Fibroblast of skin of scalp (primary cell): ENCODE measurements at regions not wholly inside any gene's neighbourhood (a gene's known extent, or its start where the extent isn't known, plus 50 kb on each side); places are given as distances from the start of the nearest gene placed in this dataset.

ENCODE experiments used
- DNase-seq: peaks from one replicate; pipeline ENCODE4 v3.0.0-alpha.2; 2013

DNA sequence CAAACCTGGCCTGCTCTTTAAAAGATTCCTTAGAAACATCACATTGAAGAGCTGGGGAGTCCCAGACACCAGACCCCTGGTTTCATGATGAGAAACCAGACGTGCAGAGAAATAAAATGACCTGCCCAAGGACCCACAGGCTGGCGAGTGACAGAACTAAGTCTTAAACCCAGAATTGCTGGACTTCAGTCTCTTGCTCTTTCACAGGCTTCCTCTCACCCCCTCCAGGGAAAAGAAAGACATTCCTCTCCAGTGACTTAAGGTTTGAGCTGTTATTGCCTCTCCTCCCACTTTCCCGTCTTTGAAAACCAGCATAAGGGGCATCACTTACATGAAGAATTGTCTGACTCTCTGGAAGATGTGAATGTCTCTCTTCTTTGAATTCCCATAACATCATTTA, 535.2 kb downstream of the IRX1 start:
- DNase-seq, result peak; percentile 59

DNA sequence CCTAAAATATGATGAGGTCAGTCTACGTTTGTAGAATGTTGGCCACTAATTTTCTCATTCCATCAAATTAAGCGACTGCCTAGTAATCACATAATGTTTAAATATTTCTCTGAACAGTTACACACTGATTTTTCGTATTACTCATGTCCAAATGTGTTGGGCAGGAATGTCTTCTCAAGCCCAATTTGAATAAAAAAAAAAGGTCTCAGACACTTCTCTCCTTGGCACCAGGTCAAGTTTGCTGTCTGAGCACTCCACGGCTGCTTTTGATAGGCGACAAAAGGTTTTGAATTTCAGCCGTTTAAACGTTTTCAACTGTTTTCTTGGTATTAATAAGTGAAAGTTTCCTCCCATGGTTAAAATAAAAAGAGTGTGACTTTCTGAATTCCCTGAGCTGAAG, 542.1 kb downstream of the IRX1 start:
- DNase-seq, result peak; percentile 61

- DNase-seq, result peak; percentile 11
Observed at GRCh38 chr5:4142842-4143241, 547.2 kb downstream of the IRX1 start.

DNA sequence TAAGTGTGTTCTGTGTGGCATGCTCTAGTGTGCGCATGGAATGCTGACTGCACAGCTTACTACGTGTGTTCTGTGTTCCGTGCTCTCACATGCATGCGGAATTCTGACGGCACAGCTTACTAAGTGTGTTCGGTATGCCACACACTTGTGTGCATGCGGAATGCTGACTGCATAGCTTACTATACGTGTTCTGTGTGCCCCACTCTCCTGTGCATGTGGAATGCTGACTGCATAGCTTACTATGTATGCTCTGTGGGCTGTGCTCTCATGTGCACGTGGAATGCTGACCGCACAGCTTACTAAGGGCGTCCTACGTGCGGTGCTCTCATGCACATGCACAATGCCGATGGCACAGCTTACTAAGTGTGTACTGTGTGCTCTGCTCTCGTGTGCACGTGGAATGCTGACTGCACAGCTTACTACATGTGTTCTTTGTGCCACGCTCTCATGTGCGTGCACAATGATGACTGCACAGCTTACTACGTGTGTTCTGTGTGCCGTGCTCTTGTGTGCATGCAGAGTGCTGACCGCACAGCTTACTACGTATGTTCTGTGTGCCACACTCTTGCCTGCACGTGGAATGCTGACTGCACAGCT, 548.9 kb downstream of the IRX1 start:
- DNase-seq, result peak; percentile 39

DNA sequence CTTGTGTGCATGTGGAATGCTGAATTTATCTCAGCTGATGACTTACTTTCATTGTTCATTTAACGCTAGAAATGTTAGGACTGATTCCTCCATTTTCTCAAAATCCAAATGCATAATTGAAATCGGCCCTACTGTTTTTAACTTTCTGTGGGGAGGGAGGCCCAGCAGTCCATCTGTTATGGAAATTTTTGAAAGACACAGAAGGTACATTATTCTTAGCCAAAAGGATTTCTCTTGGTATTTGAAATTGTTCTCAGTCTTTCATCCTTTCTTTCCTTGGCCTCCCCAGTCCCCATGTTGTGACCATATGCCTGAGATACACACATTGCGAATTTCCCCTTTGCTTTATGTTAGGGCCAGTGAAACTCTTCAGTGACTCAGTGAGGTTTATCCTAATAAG, 549.9 kb downstream of the IRX1 start:
- DNase-seq, result no peak

GRCh38 chr5:4148009-4148408, 552.4 kb downstream of the IRX1 start:
- DNase-seq, result no peak

DNA sequence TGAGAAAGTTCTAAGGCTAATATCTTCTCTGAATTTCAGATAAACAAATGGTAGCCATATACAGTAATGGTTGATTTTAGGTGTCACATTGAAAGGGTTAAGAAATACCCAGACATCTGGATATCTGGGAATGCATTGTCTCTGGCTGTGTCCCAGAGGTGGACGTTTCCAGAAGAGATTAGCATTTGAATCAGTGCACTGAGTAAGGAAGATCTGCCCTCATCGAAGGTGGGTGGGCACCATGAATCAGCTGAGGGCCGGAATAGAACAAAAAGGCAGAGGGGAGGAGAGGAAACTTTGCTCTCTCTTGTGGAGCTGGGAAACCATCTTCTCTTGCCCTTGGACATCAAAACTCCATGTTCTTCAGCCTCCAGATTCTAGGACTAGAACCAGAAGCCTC, 554.4 kb downstream of the IRX1 start:
- DNase-seq, result no peak

DNA sequence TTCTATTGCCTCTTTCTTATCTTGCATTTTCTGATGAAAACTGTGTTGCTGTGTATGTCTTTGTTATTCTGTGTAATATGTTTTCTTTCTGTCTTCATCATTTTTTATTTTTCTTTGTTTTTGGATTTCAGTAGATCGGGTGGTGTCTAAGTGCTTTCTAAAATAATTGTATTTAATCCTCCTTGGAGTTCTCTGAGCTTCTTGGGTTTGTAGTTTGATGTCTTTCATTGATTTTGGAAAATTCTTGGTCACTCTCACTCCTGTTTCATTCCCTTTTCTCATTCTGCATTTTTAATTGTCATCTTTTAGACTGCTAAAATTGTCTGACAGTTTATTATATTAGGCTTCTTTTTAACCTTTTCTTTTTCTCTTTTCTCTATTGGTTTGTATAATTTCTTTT, 560.5 kb downstream of the IRX1 start:
- no peak for DNase-seq

- DNase-seq, result no peak
Observed at GRCh38 chr5:4156889-4157288, 561.3 kb downstream of the IRX1 start.

- no peak for DNase-seq
Observed at GRCh38 chr5:4158750-4159447, 563.3 kb downstream of the IRX1 start.

DNA sequence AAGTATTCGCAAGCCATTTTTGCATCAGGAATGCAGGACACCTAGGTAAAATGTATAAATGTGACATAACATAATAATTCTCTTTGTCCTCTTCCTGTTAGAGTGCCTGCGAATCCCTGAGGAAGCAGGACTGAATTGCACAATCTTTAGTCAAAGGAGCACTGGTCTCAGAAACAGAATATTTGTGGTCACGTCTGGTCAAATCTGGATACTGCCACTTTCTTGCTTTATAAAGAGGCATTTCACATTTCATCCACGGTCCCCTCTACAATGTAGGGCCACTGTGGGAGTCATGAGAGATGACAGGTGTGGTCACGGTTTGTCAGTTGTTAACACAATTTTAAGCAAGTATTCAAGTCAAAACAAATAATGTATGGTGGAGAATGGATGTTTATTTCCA, 564.0 kb downstream of the IRX1 start:
- no peak for DNase-seq

DNA sequence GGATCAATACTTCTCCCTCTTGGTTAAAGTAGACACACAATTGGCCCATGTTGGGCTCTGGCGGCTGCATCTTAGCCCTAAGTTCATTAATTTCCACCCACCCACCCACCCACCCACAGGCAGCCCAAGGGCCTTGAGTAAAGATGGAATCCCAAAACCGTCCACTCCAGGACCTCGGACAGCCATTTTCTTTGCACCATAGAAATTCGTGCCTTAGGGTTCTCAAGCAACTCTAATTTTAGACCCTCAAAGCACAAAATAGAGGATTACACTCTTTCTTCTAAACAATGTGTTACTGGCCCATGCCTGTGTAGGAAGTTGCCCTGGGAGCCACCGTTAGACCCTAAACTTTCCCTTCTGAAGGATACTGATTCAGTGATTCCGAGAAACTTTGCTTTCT, 568.5 kb downstream of the IRX1 start:
- no peak for DNase-seq

DNA sequence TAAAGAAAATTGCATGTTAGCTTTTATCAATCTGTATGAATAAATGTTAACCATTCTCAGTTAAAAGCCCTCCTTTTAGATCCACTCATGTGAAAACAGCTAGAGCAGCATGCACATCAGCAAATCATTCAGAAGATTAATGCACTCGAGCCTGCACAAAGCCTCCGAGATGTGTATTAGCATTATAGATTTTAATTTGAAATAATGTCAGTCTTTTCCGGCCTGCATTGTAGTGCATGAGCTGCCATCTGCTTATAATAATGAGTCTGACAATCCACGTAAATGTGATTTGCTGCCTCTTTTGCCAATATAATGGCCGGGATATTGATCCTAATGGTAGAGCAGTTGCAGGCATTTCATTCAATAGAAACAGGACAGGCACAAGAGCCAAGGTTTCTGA, 585.1 kb downstream of the IRX1 start:
- DNase-seq, result no peak

- DNase-seq, result no peak
Observed at GRCh38 chr5:4182144-4182543, 586.5 kb downstream of the IRX1 start.

- DNase-seq, result no peak
Observed at GRCh38 chr5:4185127-4185526, 589.5 kb downstream of the IRX1 start.

DNA sequence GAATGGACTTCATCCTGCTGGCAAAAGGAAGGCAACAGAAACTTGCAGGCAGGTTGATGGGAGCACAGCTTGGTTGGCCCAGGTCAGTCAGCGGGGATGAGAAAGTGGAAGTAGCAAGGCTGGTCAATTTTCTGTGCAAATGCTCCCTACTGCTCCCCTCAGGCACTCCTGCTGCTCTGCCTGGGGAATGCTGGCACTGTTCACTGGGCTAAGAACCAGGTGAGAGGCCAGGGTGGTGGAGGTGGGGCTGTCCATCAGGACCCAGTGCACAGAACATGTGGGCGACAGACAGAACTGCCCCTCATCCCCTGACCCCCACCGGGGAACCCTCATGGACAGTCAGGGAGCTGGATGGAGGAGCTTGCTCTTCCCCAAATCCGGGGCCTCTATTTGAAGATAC, 593.1 kb downstream of the IRX1 start:
- no peak for DNase-seq

DNA sequence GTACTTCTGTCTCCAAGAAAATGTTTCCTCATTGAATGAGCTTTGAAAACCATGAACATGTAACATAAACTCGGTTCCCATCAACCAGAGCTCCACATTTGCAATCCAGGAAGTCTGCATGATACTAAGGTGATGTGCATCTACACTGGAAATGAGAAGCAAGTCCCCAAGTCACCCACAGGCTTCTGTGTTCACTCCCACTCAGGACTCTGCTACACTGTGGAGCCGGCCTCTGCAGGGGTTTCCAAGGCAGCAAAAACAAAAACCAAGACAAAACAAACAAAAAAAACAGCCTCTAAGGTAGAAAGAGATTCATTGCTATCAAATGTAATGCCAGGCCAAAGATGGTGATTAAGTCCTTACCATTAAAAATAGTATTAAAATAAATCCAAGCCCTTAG, 593.7 kb downstream of the IRX1 start:
- DNase-seq, result no peak

DNA sequence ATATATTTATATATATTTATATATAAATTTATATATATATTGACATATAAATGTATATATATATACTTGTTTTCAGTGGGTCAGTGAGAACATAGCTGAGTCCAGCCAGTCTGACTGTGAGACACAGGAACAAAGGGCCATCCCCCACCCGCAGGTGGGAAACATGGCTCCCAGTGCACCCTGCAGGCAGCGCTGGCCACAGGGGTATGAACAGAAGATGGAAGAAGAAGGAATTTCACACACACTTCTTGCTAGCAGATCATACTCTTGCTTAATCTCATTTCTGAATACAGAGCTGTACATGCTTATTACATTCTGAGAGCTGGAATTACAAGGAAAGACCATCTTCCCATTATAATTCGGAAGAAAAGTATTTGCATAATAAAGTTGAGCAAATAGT, 595.4 kb downstream of the IRX1 start:
- DNase-seq, result no peak

- no peak for DNase-seq
Observed at GRCh38 chr5:4191703-4192102, 596.1 kb downstream of the IRX1 start.

GRCh38 chr5:4192111-4192510, 596.5 kb downstream of the IRX1 start:
- DNase-seq, result no peak

- DNase-seq, result peak; percentile 7
Observed at GRCh38 chr5:4196744-4197143, 601.1 kb downstream of the IRX1 start.

- DNase-seq, result no peak
Observed at GRCh38 chr5:4197151-4197550, 601.5 kb downstream of the IRX1 start.

DNA sequence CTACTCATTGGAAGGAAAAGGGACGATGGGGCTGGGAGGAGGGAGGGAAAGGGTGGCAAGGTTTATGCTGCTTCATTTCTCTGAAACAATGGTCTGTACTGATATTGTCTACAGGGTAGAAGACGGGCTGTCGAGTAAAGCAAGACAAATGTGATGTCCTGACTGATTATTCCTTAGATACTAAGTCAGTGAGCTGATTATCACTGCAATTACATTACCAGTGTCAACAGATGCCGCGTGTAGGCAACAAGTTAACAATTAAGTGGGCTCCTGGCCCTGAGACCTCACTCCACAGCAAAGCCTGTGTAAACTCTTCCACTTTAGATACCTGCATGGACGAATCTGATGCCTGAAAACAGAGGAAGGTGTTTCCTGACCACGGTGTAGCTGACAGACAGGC, 602.8 kb downstream of the IRX1 start:
- DNase-seq, result no peak

DNA sequence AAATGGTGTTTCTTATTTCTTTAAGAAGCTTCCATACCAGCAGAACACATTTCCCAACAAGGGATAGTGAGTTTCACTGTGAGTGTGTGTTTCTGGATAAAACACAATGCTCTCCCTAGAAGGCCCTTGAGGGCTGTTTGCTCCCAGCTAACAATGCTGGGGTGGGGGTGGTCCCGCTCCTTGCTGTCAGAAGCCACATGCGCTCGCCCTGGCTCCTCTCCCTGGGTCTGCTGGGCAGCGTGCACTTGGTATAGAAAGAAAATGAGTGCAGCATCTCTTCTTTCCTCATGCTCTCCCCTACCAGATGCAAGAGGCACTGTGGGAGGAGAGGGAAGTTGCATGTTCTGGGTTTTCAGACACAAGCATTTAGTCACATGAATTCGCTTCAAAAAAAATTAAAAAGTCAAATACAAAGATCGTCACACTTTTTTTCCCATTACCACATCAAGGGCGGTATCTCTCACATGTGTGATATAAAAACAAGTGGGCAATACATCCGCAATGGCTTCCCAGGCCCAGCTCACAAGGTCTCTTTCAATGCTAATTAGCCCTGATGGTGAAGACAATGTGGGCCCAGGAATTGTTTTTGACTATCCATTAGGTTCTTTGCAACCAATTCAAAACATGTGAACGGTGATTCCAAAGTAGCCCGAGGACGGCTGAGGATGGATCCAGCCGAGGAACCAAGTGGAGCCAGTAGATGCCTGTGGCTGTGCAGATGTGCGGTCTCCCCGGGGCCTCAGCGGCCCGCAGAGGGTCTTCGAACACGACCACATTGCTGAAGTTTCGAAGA, 603.6 kb downstream of the IRX1 start:
- DNase-seq, result no peak
